H9 (cell line): ENCODE measurements at regions not wholly inside any gene's neighbourhood (a gene's known extent, or its start where the extent isn't known, plus 50 kb on each side); places are given as distances from the start of the nearest gene placed in this dataset.
A peak's percentile ranks its signal among the peaks of the same experiment; 100 is the strongest.

ENCODE experiments used
- DNase-seq: peaks from one replicate; pipeline ENCODE4 v3.0.0-alpha.2; 2017
- H2AFZ ChIP-seq: one replicate; pipeline ENCODE4 v1.6.1; 2013; ENCODE audit warnings: mild to moderate bottlenecking, low read length, control low read depth, moderate library complexity
- H2AK5ac ChIP-seq: 2 replicates; pipeline ENCODE4 v1.6.1; 2013; ENCODE audit warnings: low read length, control low read depth, mixed read lengths; ENCODE audit not compliant: insufficient read length
- H2BK120ac ChIP-seq: one replicate; pipeline ENCODE4 v1.6.1; 2013; ENCODE audit warnings: low read depth, mild to moderate bottlenecking, low read length, control low read depth, inconsistent platforms; ENCODE audit not compliant: poor library complexity, severe bottlenecking
- H2BK12ac ChIP-seq: 2 replicates; pipeline ENCODE4 v1.6.1; 2013; ENCODE audit warnings: low read length, control low read depth, mixed read lengths, low read depth; ENCODE audit not compliant: insufficient read length
- H2BK15ac ChIP-seq: 2 replicates; pipeline ENCODE4 v1.6.1; 2013; ENCODE audit warnings: low read depth, low read length, control low read depth
- H2BK20ac ChIP-seq: one replicate; pipeline ENCODE4 v1.6.1; 2013; ENCODE audit warnings: low read depth, mild to moderate bottlenecking, low read length, control low read depth, inconsistent platforms; ENCODE audit not compliant: poor library complexity, severe bottlenecking
- H2BK5ac ChIP-seq: 2 replicates; pipeline ENCODE4 v1.6.1; 2013; ENCODE audit warnings: low read length, control low read depth, mixed read lengths; ENCODE audit not compliant: insufficient read length
- H3K14ac ChIP-seq: 2 replicates; pipeline ENCODE4 v1.6.1; 2013; ENCODE audit warnings: low read length, control low read depth; ENCODE audit not compliant: insufficient read depth
- H3K18ac ChIP-seq: 2 replicates; pipeline ENCODE4 v1.6.1; 2013; ENCODE audit warnings: low read depth, mild to moderate bottlenecking, mixed read lengths, low read length, control low read depth; ENCODE audit not compliant: insufficient read length
- H3K23ac ChIP-seq: 2 replicates; pipeline ENCODE4 v1.6.1; 2013; ENCODE audit warnings: low read length, control low read depth, mixed read lengths, low read depth; ENCODE audit not compliant: insufficient read length
- H3K23me2 ChIP-seq: 2 replicates; pipeline ENCODE4 v1.6.1; 2013; ENCODE audit warnings: low read depth, mild to moderate bottlenecking, mixed read lengths, low read length, control low read depth; ENCODE audit not compliant: insufficient read length, poor library complexity, severe bottlenecking
- H3K27ac ChIP-seq: 2 replicates; pipeline ENCODE4 v1.5.1; 2013; ENCODE audit warnings: low read length, control low read depth, mixed read lengths, low read depth; ENCODE audit not compliant: insufficient read length
- H3K27me3 ChIP-seq: 2 replicates; pipeline ENCODE4 v1.6.1; 2013; ENCODE audit warnings: low read length, control low read depth, inconsistent platforms; ENCODE audit not compliant: insufficient read depth
- H3K4ac ChIP-seq: 2 replicates; pipeline ENCODE4 v1.6.1; 2013; ENCODE audit warnings: low read depth, mild to moderate bottlenecking, control low read depth, inconsistent platforms, low read length, moderate library complexity
- H3K4me1 ChIP-seq: 2 replicates; pipeline ENCODE4 v1.6.1; 2013; ENCODE audit warnings: low read length, control low read depth, inconsistent platforms; ENCODE audit not compliant: insufficient read depth
- H3K4me2 ChIP-seq: 2 replicates; pipeline ENCODE4 v1.6.1; 2013; ENCODE audit warnings: low read length, control low read depth, mixed read lengths; ENCODE audit not compliant: insufficient read length, insufficient read depth
- H3K56ac ChIP-seq: 2 replicates; pipeline ENCODE4 v1.6.1; 2013; ENCODE audit warnings: low read depth, mild to moderate bottlenecking, mixed read lengths, low read length, control low read depth; ENCODE audit not compliant: insufficient read length
- H3K79me1 ChIP-seq: 2 replicates; pipeline ENCODE4 v1.6.1; 2013; ENCODE audit warnings: low read depth, mild to moderate bottlenecking, moderate library complexity, low read length, control low read depth, inconsistent platforms; ENCODE audit not compliant: insufficient read depth, poor library complexity, severe bottlenecking
- H3K79me2 ChIP-seq: 2 replicates; pipeline ENCODE4 v1.6.1; 2013; ENCODE audit warnings: low read length, control low read depth, inconsistent platforms; ENCODE audit not compliant: insufficient read depth
- H3K9ac ChIP-seq: 2 replicates; pipeline ENCODE4 v1.6.1; 2013; ENCODE audit warnings: low read length, control low read depth, mixed read lengths; ENCODE audit not compliant: insufficient read length; ENCODE audit errors: extremely low read depth
- H3K9me3 ChIP-seq: one replicate; pipeline ENCODE4 v1.6.1; 2013; ENCODE audit warnings: low read depth, low read length, inconsistent platforms; ENCODE audit not compliant: control insufficient read depth
- H3T11ph ChIP-seq: one replicate; pipeline ENCODE4 v1.6.1; 2013; ENCODE audit warnings: mild to moderate bottlenecking, low read length, control low read depth, inconsistent platforms
- H4K20me1 ChIP-seq: one replicate; pipeline ENCODE4 v1.6.1; 2013; ENCODE audit not compliant: control insufficient read depth, insufficient read length, insufficient read depth
- H4K5ac ChIP-seq: 2 replicates; pipeline ENCODE4 v1.6.1; 2013; ENCODE audit warnings: low read depth, mild to moderate bottlenecking, mixed read lengths, low read length, control low read depth; ENCODE audit not compliant: insufficient read length
- H4K8ac ChIP-seq: replicated peaks from 2 replicates; pipeline ENCODE4 v1.6.1; 2013; ENCODE audit warnings: low read length, control low read depth, mixed read lengths, low read depth; ENCODE audit not compliant: insufficient read length
- H4K91ac ChIP-seq: 2 replicates; pipeline ENCODE4 v1.6.1; 2013; ENCODE audit warnings: low read depth, mild to moderate bottlenecking, moderate library complexity, mixed read lengths, low read length, control low read depth; ENCODE audit not compliant: insufficient read length
- H3K27ac Mint-ChIP-seq, 3 experiments: 2 replicates in 2 of 3; 3 replicates in 1 of 3; pipeline ENCODE4 v1.8.0; 2020 to 2021; ENCODE audit warnings: mixed read lengths in 3 of 3, mild to moderate bottlenecking in 1 of 3, moderate library complexity in 1 of 3
- H3K27me3 Mint-ChIP-seq: 2 replicates; pipeline ENCODE4 v1.8.0; 2021; ENCODE audit warnings: low read depth, mild to moderate bottlenecking, moderate library complexity, mixed read lengths
- H3K36me3 Mint-ChIP-seq, 3 experiments: 2 replicates in 2 of 3; 3 replicates in 1 of 3; pipeline ENCODE4 v1.8.0; 2020 to 2021; ENCODE audit warnings: low read depth in 3 of 3, mixed read lengths in 3 of 3; ENCODE audit not compliant: insufficient read depth in 1 of 3
- H3K4me1 Mint-ChIP-seq, 2 experiments: 2 replicates each; pipeline ENCODE4 v1.8.0; 2020; ENCODE audit warnings: mixed read lengths in 2 of 2
- H3K4me3 Mint-ChIP-seq, 2 experiments: 2 replicates in 1 of 2; 3 replicates in 1 of 2; pipeline ENCODE4 v1.8.0; 2020 to 2021; ENCODE audit warnings: mild to moderate bottlenecking in 2 of 2, mixed read lengths in 2 of 2, moderate library complexity in 1 of 2
- H3K9me3 Mint-ChIP-seq, 2 experiments: 2 replicates in 1 of 2; 3 replicates in 1 of 2; pipeline ENCODE4 v1.8.0; 2020; ENCODE audit warnings: mild to moderate bottlenecking in 2 of 2, mixed read lengths in 2 of 2, moderate library complexity in 1 of 2
- WGBS: extraction: QIAGEN DNeasy Blood & Tissue Kit; methylation state at CpG from one replicate; pipeline ENCODE4 v1.1.7; 2013; ENCODE audit warnings: missing lambda C conversion rate, low lambda C conversion rate, mixed read lengths; ENCODE audit not compliant: insufficient read length; ENCODE audit errors: extremely low coverage; 5-methylcytosine and 5-hydroxymethylcytosine counted together
- TF ChIP-seq, protein P1 (sequence below): fragments of 200-600 bp; sonication (generic); conservative IDR thresholded peaks from 3 replicates; pipeline ENCODE4 v1.8.0; 2021; ENCODE audit warnings: antibody characterized with exemption, mild to moderate bottlenecking

DNA sequence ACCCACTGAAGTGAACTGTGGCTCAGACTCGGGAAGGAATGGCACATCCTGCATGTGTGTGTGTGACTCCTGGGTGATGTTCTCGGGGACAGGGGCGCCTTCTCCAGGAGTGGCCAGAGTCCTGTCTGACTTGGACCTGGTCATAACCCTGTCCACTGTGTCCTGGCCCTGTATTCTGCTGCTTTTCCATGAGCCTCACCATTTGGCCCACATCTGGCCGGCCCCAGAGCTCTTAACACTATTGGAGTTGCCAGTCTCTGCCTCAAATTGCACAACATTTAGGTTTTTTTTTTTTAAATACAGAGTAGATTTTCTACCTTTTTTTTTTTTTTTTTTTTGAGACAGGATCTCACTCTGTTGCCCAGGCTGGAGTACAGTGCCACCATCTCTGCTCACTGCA lies 278.3 kb upstream of the TUT7 start:
- Histone ChIP-seq H4K5ac (no peak overlapping the region), H3K9ac (no peak overlapping the region), H3K9me3 (no peaks in the 10 kb centered on the region), H3K56ac (no peak overlapping the region), H3K23me2 (no peaks in the 10 kb centered on the region), H2AK5ac (no peak overlapping the region), H3K79me2 (no peaks in the 10 kb centered on the region), H2BK120ac (no peak overlapping the region), H2BK5ac (no peak overlapping the region), H3K23ac (no peak overlapping the region), H3K79me1 (no peaks in the 10 kb centered on the region), H4K8ac (no peak overlapping the region), H2BK15ac (peak overlapping the region; percentile 90; the same call in 1 of the 2 replicates), H4K20me1 (no peaks in the 10 kb centered on the region), H3K27ac (no peak overlapping the region), H3K27me3 (no peaks in the 10 kb centered on the region), H3T11ph (no peak overlapping the region), H2BK20ac (no peak overlapping the region), H3K4me1 (no peaks in the 10 kb centered on the region; the same call in 1 of the 2 replicates), H3K4me2 (no peak overlapping the region), H3K14ac (no peak overlapping the region), H2AFZ (no peak overlapping the region), H2BK12ac (no peak overlapping the region), H3K4ac (no peak overlapping the region), H4K91ac (no peak overlapping the region), H3K18ac (no peak overlapping the region)
- Mint-ChIP-seq H3K4me1 (peaks cover 5 to 7% of the 10 kb centered on the region in 2 experiments), H3K27ac (no peak overlapping the region; a peak in 1 of 7 replicates), H3K4me3 (no peak overlapping the region), H3K36me3 (no peaks in the 10 kb centered on the region; a peak in 2 of 7 replicates), H3K27me3 (no peaks in the 10 kb centered on the region; the same call in none of the 2 replicates), H3K9me3 (peaks cover 3 to 7% of the 10 kb centered on the region in 2 experiments; a peak in 3 of 5 replicates)
- no CpG with 5 or more reads among the region's 4 CpGs for WGBS
- TF ChIP-seq, protein P1, sequence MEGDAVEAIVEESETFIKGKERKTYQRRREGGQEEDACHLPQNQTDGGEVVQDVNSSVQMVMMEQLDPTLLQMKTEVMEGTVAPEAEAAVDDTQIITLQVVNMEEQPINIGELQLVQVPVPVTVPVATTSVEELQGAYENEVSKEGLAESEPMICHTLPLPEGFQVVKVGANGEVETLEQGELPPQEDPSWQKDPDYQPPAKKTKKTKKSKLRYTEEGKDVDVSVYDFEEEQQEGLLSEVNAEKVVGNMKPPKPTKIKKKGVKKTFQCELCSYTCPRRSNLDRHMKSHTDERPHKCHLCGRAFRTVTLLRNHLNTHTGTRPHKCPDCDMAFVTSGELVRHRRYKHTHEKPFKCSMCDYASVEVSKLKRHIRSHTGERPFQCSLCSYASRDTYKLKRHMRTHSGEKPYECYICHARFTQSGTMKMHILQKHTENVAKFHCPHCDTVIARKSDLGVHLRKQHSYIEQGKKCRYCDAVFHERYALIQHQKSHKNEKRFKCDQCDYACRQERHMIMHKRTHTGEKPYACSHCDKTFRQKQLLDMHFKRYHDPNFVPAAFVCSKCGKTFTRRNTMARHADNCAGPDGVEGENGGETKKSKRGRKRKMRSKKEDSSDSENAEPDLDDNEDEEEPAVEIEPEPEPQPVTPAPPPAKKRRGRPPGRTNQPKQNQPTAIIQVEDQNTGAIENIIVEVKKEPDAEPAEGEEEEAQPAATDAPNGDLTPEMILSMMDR, result no peak
- no peak for DNase-seq
